Inflammatory macrophage treated with lipopolysaccharide for 1 hour (primary cell): ENCODE measurements at regions not wholly inside any gene's neighbourhood (a gene's known extent, or its start where the extent isn't known, plus 50 kb on each side); places are given as distances from the start of the nearest gene placed in this dataset.

ENCODE experiments used
- DNase-seq, 2 donors: peaks; one replicate each; pipeline ENCODE4 v3.0.0-alpha.2; 2020 to 2022

- peak; percentile 73 to 88 for DNase-seq
Measured at GRCh38 chr3:69435274-69436265, 49.7 kb upstream of the FRMD4B start.
